Muscle layer of colon (tissue), 2 donors: ENCODE measurements at regions not wholly inside any gene's neighbourhood (a gene's known extent, or its start where the extent isn't known, plus 50 kb on each side); places are given as distances from the start of the nearest gene placed in this dataset.

ENCODE experiments used
- H3K27ac ChIP-seq: one replicate; pipeline ENCODE4 v1.7.0; 2013; ENCODE audit warnings: low read depth, mild to moderate bottlenecking, low read length, moderate library complexity
- H3K27me3 ChIP-seq, 2 donors: one replicate each; pipeline ENCODE4 v1.7.0; 2013; ENCODE audit warnings: low read length in 2 of 2, mild to moderate bottlenecking in 2 of 2; ENCODE audit not compliant: insufficient read depth in 2 of 2, control insufficient read depth in 1 of 2
- H3K36me3 ChIP-seq: one replicate; pipeline ENCODE4 v1.7.0; 2013; ENCODE audit warnings: mild to moderate bottlenecking, low read length; ENCODE audit not compliant: insufficient read depth
- H3K4me1 ChIP-seq: one replicate; pipeline ENCODE4 v1.7.0; 2013; ENCODE audit warnings: mild to moderate bottlenecking, low read length; ENCODE audit not compliant: insufficient read depth
- H3K4me3 ChIP-seq, 2 donors: one replicate each; pipeline ENCODE4 v1.7.0; 2013; ENCODE audit warnings: low read length in 2 of 2, low read depth in 1 of 2, mild to moderate bottlenecking in 1 of 2, moderate library complexity in 1 of 2
- H3K9ac ChIP-seq: one replicate; pipeline ENCODE4 v1.7.0; 2013; ENCODE audit warnings: low read length
- H3K9me3 ChIP-seq: one replicate; pipeline ENCODE4 v1.7.0; 2013; ENCODE audit warnings: mild to moderate bottlenecking, low read length
- donor health status: abdominal sarcoma.
- donor health status: Adenocarcinoma of cecum.

DNA sequence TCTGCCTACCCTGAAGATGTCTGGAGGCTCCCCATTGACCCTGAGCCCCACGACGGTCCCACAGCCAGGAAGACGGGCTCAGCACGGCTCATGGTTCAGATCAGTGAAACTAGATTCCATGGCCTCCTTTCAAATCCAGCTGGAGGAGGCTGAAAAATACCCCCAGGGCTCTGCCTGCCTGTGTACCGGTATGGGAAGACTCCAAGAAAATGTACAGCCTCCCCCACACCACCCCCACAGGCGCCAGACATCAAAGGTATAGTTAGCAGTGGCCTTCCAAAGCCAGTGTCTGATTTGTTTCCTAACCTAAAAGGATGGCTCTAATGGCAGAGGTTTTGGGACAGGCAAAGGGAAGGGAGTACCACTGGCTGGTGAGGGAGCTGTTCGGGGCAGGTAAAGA, 86.2 kb upstream of the SNAP25 start:
- Histone ChIP-seq H3K4me3 (no peak overlapping the region), H3K27ac (no peak overlapping the region), H3K9me3 (no peaks in the 10 kb centered on the region), H3K9ac (no peak overlapping the region), H3K36me3 (no peaks in the 10 kb centered on the region), H3K27me3 (no peaks in the 10 kb centered on the region), H3K4me1 (peaks cover 9% of the 10 kb centered on the region)

DNA sequence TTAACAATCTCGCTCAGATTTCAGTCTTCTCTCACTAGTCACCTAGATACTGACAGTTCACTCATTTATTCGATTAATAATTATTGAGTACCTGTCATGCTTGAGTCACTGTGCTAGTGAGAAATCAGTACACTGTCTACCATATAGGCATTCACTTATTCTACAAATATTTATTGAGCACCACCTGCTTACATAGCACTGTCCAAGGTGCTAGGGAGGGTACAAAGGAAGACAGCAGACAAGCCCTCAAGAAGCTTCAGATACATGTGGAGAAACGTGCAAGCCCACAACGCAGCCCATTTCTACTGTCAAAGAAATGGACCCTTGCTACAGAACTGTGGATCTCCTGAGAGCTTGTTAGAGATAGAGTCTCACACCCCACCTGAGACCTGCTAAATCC, 85.1 kb upstream of the SNAP25 start:
- no peak overlapping the region for H3K4me3 ChIP-seq
- H3K36me3 ChIP-seq = no peaks in the 10 kb centered on the region
- H3K9me3 ChIP-seq = no peaks in the 10 kb centered on the region
- H3K27me3 ChIP-seq = no peaks in the 10 kb centered on the region
- H3K27ac ChIP-seq = no peak overlapping the region
- no peak overlapping the region for H3K9ac ChIP-seq
- peaks cover 9% of the 10 kb centered on the region for H3K4me1 ChIP-seq

DNA sequence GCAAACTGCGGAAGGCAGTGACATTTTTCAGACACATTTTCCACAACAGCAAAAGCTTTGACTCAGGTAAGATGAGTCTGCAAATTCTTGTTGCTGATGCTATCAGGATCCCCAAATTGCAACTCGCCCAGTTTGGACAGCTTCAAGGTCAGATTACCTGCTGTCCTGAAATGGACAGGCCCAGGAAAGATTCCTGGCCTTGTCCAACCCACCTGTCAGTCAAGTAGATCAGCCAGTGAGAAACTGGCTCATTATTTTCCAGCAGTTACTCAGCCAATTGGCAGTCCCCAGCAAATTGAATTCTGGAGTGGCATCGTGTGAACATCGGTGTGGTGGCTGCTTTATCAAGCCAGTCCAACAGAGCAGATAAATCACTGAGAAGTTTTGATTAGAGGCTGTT, 84.5 kb upstream of the SNAP25 start:
- no peak overlapping the region for H3K27ac ChIP-seq
- no peaks in the 10 kb centered on the region for H3K36me3 ChIP-seq
- no peaks in the 10 kb centered on the region for H3K9me3 ChIP-seq
- H3K9ac ChIP-seq = no peak overlapping the region
- H3K4me1 ChIP-seq = peaks cover 9% of the 10 kb centered on the region
- H3K27me3 ChIP-seq = no peaks in the 10 kb centered on the region
- no peak overlapping the region for H3K4me3 ChIP-seq

DNA sequence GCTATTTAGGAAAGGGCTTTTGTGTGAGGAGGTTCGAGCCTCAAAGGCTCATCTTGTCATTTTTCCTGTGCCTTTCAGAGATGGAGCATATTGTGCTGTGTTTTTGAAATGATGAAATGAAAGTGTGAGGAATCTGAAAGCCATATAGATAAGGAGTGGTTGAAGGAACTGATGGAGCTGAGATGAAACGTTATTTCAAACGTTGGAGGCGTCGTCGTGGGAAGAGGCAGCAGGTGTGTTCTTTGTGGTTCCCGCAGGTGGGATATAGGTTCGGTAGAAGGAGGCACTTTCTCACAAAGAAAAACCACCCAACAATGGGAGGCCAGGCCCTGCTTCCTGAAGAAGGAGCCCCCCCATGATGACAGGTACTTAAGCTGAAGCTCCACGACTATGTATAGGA, 83.2 kb upstream of the SNAP25 start:
- no peak overlapping the region for H3K9ac ChIP-seq
- no peak overlapping the region for H3K27ac ChIP-seq
- H3K36me3 ChIP-seq = no peaks in the 10 kb centered on the region

DNA sequence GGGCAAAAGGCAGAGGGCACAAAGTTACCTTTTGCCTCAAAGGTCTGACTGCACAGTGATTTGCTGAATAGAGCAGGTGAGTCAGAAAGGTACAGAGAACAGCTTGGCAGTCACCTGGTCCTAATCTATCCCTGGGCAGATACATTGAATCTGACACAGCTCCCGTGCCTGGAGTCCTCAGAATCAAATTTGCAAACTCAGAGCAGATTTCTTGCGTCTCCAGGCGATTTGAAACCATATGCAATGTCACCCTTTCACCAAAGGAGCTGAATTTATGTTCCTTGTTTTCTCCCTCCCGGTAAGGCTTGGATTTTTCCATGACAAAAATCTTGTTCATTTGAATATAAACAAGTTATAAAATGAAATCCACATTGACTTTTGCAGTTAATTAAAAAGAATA, 81.6 kb upstream of the SNAP25 start:
- Histone ChIP-seq H3K4me1 (no peaks in the 10 kb centered on the region), H3K27ac (no peak overlapping the region), H3K4me3 (no peak overlapping the region), H3K9ac (no peak overlapping the region), H3K36me3 (no peaks in the 10 kb centered on the region), H3K9me3 (no peaks in the 10 kb centered on the region), H3K27me3 (no peaks in the 10 kb centered on the region)

More for the DNA sequence above, 83.2 kb upstream of the SNAP25 start:
- Histone ChIP-seq H3K4me3 (no peak overlapping the region), H3K27me3 (no peaks in the 10 kb centered on the region), H3K4me1 (peaks cover 9% of the 10 kb centered on the region), H3K9me3 (no peaks in the 10 kb centered on the region)

DNA sequence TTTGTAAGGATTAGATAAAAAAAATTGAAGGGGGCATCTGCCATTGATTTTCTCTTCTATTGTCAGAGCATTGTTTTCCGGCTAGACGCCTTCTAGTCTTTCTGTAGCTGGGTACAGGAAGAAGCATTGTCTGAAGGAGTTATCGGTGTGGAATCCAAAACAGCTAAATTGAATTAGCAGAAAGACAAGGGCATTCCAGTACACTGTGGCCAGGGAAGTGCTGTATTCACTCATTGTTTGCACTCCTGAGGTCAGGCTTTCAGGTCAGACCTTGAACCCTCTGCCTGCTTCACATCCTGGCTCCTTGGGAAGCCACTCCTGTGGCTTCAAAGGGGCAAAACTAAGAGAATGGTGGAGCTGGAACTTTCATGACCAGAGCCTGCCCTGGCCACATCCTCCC, 81.1 kb upstream of the SNAP25 start:
- no peaks in the 10 kb centered on the region for H3K4me1 ChIP-seq
- no peak overlapping the region for H3K27ac ChIP-seq
- no peaks in the 10 kb centered on the region for H3K36me3 ChIP-seq
- H3K4me3 ChIP-seq = no peak overlapping the region
- no peak overlapping the region for H3K9ac ChIP-seq
- H3K27me3 ChIP-seq = no peaks in the 10 kb centered on the region
- no peaks in the 10 kb centered on the region for H3K9me3 ChIP-seq

DNA sequence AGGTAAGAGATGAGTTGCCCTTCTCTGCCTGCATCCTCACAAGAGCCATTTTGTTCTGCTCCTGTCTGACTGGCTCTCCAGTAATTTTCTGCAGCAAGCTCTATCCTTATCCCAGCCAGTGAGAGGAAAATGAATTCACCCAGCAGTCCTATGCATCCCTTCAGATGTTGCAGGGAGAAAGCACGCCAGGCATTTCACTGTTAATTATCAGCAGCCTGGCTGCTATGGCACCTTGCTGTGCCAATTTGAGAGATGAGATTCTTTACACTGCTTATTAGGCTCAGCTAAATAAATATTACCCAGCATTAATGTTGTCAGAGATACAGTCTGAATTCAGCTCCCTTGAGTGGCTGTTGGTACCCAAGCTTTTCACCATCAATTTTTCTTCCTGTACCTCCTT, 61.1 kb upstream of the SNAP25 start:
- H3K4me3 ChIP-seq = no peak overlapping the region
- no peaks in the 10 kb centered on the region for H3K36me3 ChIP-seq
- H3K4me1 ChIP-seq = no peaks in the 10 kb centered on the region
- H3K9ac ChIP-seq = no peak overlapping the region
- H3K27ac ChIP-seq = no peak overlapping the region
- H3K9me3 ChIP-seq = no peaks in the 10 kb centered on the region
- no peaks in the 10 kb centered on the region for H3K27me3 ChIP-seq

DNA sequence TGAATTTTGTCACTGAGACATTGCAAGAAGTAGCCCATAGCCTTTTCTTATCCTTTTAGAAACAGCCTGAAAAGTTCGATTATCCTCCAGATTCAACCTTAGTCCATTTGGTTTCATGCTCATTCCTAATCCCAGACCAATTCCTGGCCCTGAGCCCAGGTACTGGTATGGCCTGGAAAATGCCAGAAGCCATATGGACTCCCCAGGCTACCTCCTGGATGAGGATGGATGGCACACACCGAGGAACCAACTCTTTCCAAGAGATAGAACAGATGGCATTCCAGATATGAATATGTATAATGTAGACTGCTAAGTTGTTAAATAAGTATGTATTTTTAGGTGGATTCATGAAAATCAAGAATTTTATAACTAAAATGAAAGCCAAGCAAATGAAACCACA, 51.6 kb upstream of the SNAP25 start:
- no peaks in the 10 kb centered on the region for H3K9me3 ChIP-seq
- no peaks in the 10 kb centered on the region for H3K36me3 ChIP-seq
- H3K27ac ChIP-seq = no peak overlapping the region
- H3K4me1 ChIP-seq = no peaks in the 10 kb centered on the region
- no peaks in the 10 kb centered on the region for H3K27me3 ChIP-seq
- H3K4me3 ChIP-seq = no peak overlapping the region
- no peak overlapping the region for H3K9ac ChIP-seq

DNA sequence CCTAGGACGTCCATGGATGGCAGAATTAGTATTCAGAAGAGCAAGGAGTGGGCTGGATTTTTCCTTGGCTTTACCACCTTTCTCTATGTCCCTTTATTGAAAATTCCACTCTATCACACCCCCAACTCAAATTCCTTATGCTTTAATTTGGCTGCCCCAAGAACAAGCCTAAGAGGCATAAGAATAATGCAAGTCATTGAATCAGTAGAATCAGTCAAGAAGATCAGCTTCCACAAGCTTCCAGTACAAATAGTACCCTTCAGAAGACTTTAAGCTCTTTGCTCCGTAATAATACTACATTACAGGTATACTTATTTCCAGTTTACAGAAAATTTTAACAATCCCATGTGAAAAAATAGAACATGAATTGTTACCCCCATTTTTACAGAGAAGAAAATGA, 51.0 kb upstream of the SNAP25 start:
- Histone ChIP-seq H3K4me3 (no peak overlapping the region), H3K27me3 (no peaks in the 10 kb centered on the region), H3K27ac (no peak overlapping the region), H3K9ac (no peak overlapping the region), H3K36me3 (no peaks in the 10 kb centered on the region), H3K4me1 (no peaks in the 10 kb centered on the region), H3K9me3 (no peaks in the 10 kb centered on the region)
